B cell (primary cell): ENCODE measurements at regions not wholly inside any gene's neighbourhood (a gene's known extent, or its start where the extent isn't known, plus 50 kb on each side); places are given as distances from the start of the nearest gene placed in this dataset.

Experiments
- ATAC-seq: fragments of 200-7000 bp; cut with Tn5 transposase; one replicate; pipeline ENCODE4 v1.10.0; 2021; ENCODE audit warnings: low read depth, mild to moderate bottlenecking, moderate number of reproducible peaks, moderate library complexity
- CTCF ChIA-PET: fragments of 350-600 bp; sonication (Branson Sonifier 250); formaldehyde crosslinking; loops from one replicate; lab custom pipeline; 2021; ENCODE audit warnings: antibody characterized with exemption, inconsistent platforms; lab: Charles Lee
- POLR2A ChIA-PET: fragments of 350-600 bp; sonication (Branson Sonifier 250); formaldehyde crosslinking; loops from one replicate; lab custom pipeline; 2021; ENCODE audit warnings: antibody characterized with exemption; lab: Charles Lee
- DNase-seq: peaks from one replicate; pipeline ENCODE4 v3.0.0; 2013
- H2AFZ ChIP-seq: 2 replicates; pipeline ENCODE4 v1.6.1; 2012; ENCODE audit warnings: mild to moderate bottlenecking, low read depth, low read length; ENCODE audit not compliant: insufficient read depth, poor library complexity, severe bottlenecking
- H3K27ac ChIP-seq, 2 donors: 1 replicate in 1 of 2; 2 replicates in 1 of 2; pipeline ENCODE4 v1.5.1; 2012 to 2013; ENCODE audit warnings: low read length in 2 of 2, mild to moderate bottlenecking in 2 of 2, moderate library complexity in 1 of 2
- H3K27me3 ChIP-seq, 4 experiments: fragments of 200-600 bp in 1 of 4; sonication (generic) in 1 of 4; replicated peaks in 1 of 4; 1 replicate in 2 of 4; 2 replicates in 2 of 4; pipeline versions ENCODE4 v1.6.1 to v1.7.0; 2013 to 2016; ENCODE audit warnings: low read length in 3 of 4, mild to moderate bottlenecking in 2 of 4, mixed read lengths in 1 of 4, moderate library complexity in 1 of 4; ENCODE audit not compliant: insufficient read depth in 4 of 4, control insufficient read depth in 3 of 4; ENCODE audit errors: control extremely low read depth in 1 of 4
- H3K36me3 ChIP-seq, 2 experiments: replicated peaks in 1 of 2; 1 replicate in 1 of 2; 2 replicates in 1 of 2; pipeline versions ENCODE4 v1.6.1 to v1.7.1; 2013; ENCODE audit warnings: low read length in 1 of 2; ENCODE audit not compliant: insufficient read depth in 2 of 2, control insufficient read depth in 1 of 2; ENCODE audit errors: control extremely low read depth in 1 of 2, extremely low read depth in 1 of 2
- H3K4me1 ChIP-seq, 2 donors: fragments of 200-600 bp in 1 of 2; sonication (generic) in 1 of 2; 1 replicate in 1 of 2; 2 replicates in 1 of 2; pipeline versions ENCODE4 v1.5.1 to v1.6.1; 2013 to 2017; ENCODE audit warnings: low read length in 2 of 2; ENCODE audit not compliant: control insufficient read depth in 2 of 2, insufficient read depth in 2 of 2
- H3K4me2 ChIP-seq: replicated peaks from 2 replicates; pipeline ENCODE3; 2012; ENCODE audit warnings: mild to moderate bottlenecking, low read depth, low read length; ENCODE audit not compliant: poor library complexity, severe bottlenecking
- H3K4me3 ChIP-seq, 5 experiments: fragments of 200-600 bp in 1 of 5; sonication (generic) in 1 of 5; 1 replicate in 3 of 5; 2 replicates in 2 of 5; pipeline versions ENCODE4 v1.5.1 to v1.7.0; 2011 to 2016; ENCODE audit warnings: low read length in 4 of 5, mild to moderate bottlenecking in 4 of 5, low read depth in 2 of 5, control low read depth in 1 of 5, moderate library complexity in 1 of 5; ENCODE audit not compliant: insufficient read depth in 1 of 5; ENCODE audit errors: control extremely low read depth in 1 of 5, extremely low read depth in 1 of 5
- H3K79me2 ChIP-seq: fragments of 200-600 bp; sonication (generic); one replicate; pipeline ENCODE4 v1.6.0; 2016; ENCODE audit warnings: low read length; ENCODE audit not compliant: control insufficient read depth, insufficient read depth
- H3K9ac ChIP-seq: fragments of 200-600 bp; sonication (generic); 2 replicates; pipeline ENCODE4 v1.6.1; 2017; ENCODE audit warnings: mild to moderate bottlenecking, low read length, moderate library complexity
- H3K9me3 ChIP-seq, 3 donors: one replicate each; pipeline versions ENCODE4 v1.6.1 to v1.7.1; 2013; ENCODE audit warnings: low read length in 2 of 3; ENCODE audit not compliant: control insufficient read depth in 2 of 3, insufficient read depth in 1 of 3; ENCODE audit errors: control extremely low read depth in 1 of 3
- H4K20me1 ChIP-seq: 2 replicates; pipeline ENCODE4 v1.6.0; 2012; ENCODE audit warnings: mild to moderate bottlenecking, low read length; ENCODE audit not compliant: insufficient read depth, control insufficient read depth, poor library complexity, severe bottlenecking
- H3K27ac Mint-ChIP-seq: one replicate; pipeline ENCODE4 v1.8.0; 2021; ENCODE audit warnings: mixed read lengths
- H3K27me3 Mint-ChIP-seq: one replicate; pipeline ENCODE4 v1.8.0; 2021; ENCODE audit warnings: mixed read lengths
- H3K4me1 Mint-ChIP-seq: one replicate; pipeline ENCODE4 v1.8.0; 2021; ENCODE audit warnings: mixed read lengths
- H3K4me3 Mint-ChIP-seq: one replicate; pipeline ENCODE4 v1.8.0; 2021; ENCODE audit warnings: mixed read lengths
- H3K9me3 Mint-ChIP-seq: one replicate; pipeline ENCODE4 v1.8.0; 2022; ENCODE audit warnings: mixed read lengths; ENCODE audit not compliant: insufficient read depth
- CTCF ChIP-seq: fragments of 200-600 bp; IDR thresholded peaks from one replicate; pipeline ENCODE4 v1.8.0; 2022; ENCODE audit warnings: antibody characterized with exemption, mild to moderate bottlenecking
- EZH2 ChIP-seq: IDR thresholded peaks from 2 replicates; pipeline ENCODE4 v1.6.1; 2012; ENCODE audit warnings: borderline replicate concordance, low read depth, mild to moderate bottlenecking, moderate library complexity, low read length; ENCODE audit not compliant: insufficient read depth, poor library complexity, severe bottlenecking
- WGBS: methylation state at CpG from one replicate; pipeline ENCODE4 v1.1.5; 2013; ENCODE audit warnings: missing lambda C conversion rate; ENCODE audit not compliant: insufficient coverage; 5-methylcytosine and 5-hydroxymethylcytosine counted together
- intact Hi-C: fragments of 100-400 bp; cut with micrococcal nuclease; formaldehyde crosslinking; loops from one replicate; pipeline ENCODE4 v1.10.0; 2022

GRCh38 chr13:88118952-88119351, 447.8 kb downstream of the SLITRK5 start:
- no peak overlapping the region for H3K4me3 Mint-ChIP-seq
- no peak overlapping the region for H2AFZ ChIP-seq
- H3K9me3 ChIP-seq, result no peaks in the 10 kb centered on the region
- H3K4me3 ChIP-seq, result no peak overlapping the region
- H3K9me3 Mint-ChIP-seq, result no peaks in the 10 kb centered on the region
- H3K4me1 ChIP-seq, result no peaks in the 10 kb centered on the region
- CTCF ChIA-PET, result no interaction called here
- H3K36me3 ChIP-seq, result no peaks in the 10 kb centered on the region
- TF ChIP-seq EZH2, result no peak
- TF ChIP-seq CTCF, result no peak
- no peaks in the 10 kb centered on the region for H3K4me1 Mint-ChIP-seq
- intact Hi-C loops, result no loop called here
- no peaks in the 10 kb centered on the region for H4K20me1 ChIP-seq
- no CpG with 5 or more reads among the region's 3 CpGs for WGBS
- no peak overlapping the region for H3K27ac Mint-ChIP-seq
- POLR2A ChIA-PET, result no interaction called here
- H3K9ac ChIP-seq, result no peak overlapping the region
- H3K27me3 Mint-ChIP-seq, result no peaks in the 10 kb centered on the region
- ATAC-seq, result no peak
- H3K27ac ChIP-seq, result no peak overlapping the region
- DNase-seq, result no peak
- H3K27me3 ChIP-seq, result no peaks in the 10 kb centered on the region
- no peak overlapping the region for H3K4me2 ChIP-seq
- no peaks in the 10 kb centered on the region for H3K79me2 ChIP-seq

GRCh38 chr13:88124142-88124541, 453.0 kb downstream of the SLITRK5 start:
- intact Hi-C loops, result no loop called here
- H3K9me3 Mint-ChIP-seq, result no peaks in the 10 kb centered on the region
- no peaks in the 10 kb centered on the region for H3K27me3 ChIP-seq
- TF ChIP-seq EZH2 (no peak), CTCF (no peak)
- H3K4me1 Mint-ChIP-seq, result no peaks in the 10 kb centered on the region
- no peak overlapping the region for H3K9ac ChIP-seq
- no peaks in the 10 kb centered on the region for H3K79me2 ChIP-seq
- no peak overlapping the region for H3K4me2 ChIP-seq
- H3K27me3 Mint-ChIP-seq, result no peaks in the 10 kb centered on the region
- H3K4me3 ChIP-seq, result no peak overlapping the region
- DNase-seq (no peak), ATAC-seq (no peak)
- POLR2A ChIA-PET, result no interaction called here
- H4K20me1 ChIP-seq, result no peaks in the 10 kb centered on the region
- no peaks in the 10 kb centered on the region for H3K9me3 ChIP-seq
- H3K27ac ChIP-seq, result no peak overlapping the region
- no peak overlapping the region for H3K27ac Mint-ChIP-seq
- no peak overlapping the region for H3K4me3 Mint-ChIP-seq
- no peaks in the 10 kb centered on the region for H3K4me1 ChIP-seq
- CTCF ChIA-PET, result no interaction called here
- no peaks in the 10 kb centered on the region for H3K36me3 ChIP-seq
- no peak overlapping the region for H2AFZ ChIP-seq
